ENCODE measurements at regions not wholly inside any gene's neighbourhood (a gene's known extent, or its start where the extent isn't known, plus 50 kb on each side); places are given as distances from the start of the nearest gene placed in this dataset.

DNA sequence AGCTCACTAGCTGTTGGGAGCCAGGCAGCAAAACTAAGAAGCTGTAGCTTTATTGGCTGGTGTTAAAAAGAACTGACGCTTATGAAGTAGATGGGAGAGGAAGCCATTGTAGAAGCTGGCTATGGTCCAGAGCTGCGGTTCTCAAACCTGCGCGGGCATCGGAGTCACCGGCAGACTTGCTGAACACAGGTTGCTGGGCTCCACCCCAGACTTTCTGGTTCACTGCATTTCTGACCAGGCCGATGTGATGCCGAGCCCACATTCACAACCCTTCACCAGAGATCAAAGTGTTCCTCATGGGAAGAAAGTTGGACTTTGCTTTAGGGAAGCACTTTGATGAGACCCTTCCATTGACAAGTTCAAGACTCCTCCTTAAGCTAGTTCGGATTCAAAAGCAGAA is 231.6 kb downstream of the QKI start:
- no peaks in the 10 kb centered on the region for H3K27me3 Mint-ChIP-seq (ENCODE audit: unreplicated experiment)
- peak overlapping the region; percentile 33 for H3K27ac Mint-ChIP-seq (ENCODE audit: unreplicated experiment)
- TF ChIP-seq, protein P1, sequence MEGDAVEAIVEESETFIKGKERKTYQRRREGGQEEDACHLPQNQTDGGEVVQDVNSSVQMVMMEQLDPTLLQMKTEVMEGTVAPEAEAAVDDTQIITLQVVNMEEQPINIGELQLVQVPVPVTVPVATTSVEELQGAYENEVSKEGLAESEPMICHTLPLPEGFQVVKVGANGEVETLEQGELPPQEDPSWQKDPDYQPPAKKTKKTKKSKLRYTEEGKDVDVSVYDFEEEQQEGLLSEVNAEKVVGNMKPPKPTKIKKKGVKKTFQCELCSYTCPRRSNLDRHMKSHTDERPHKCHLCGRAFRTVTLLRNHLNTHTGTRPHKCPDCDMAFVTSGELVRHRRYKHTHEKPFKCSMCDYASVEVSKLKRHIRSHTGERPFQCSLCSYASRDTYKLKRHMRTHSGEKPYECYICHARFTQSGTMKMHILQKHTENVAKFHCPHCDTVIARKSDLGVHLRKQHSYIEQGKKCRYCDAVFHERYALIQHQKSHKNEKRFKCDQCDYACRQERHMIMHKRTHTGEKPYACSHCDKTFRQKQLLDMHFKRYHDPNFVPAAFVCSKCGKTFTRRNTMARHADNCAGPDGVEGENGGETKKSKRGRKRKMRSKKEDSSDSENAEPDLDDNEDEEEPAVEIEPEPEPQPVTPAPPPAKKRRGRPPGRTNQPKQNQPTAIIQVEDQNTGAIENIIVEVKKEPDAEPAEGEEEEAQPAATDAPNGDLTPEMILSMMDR (IDR thresholded peaks at IDR 0.05; ENCODE audit: unreplicated experiment), result no peak
- DNase-seq (ENCODE audit: low spot score), result no peak
- no peak overlapping the region for H3K4me3 Mint-ChIP-seq (ENCODE audit: unreplicated experiment)
- H3K36me3 Mint-ChIP-seq (ENCODE audit: low read depth, unreplicated experiment), result no peaks in the 10 kb centered on the region
- no peaks in the 10 kb centered on the region for H3K4me1 Mint-ChIP-seq (ENCODE audit: unreplicated experiment)
- H3K9me3 Mint-ChIP-seq (ENCODE audit: unreplicated experiment), result no peaks in the 10 kb centered on the region

DNA sequence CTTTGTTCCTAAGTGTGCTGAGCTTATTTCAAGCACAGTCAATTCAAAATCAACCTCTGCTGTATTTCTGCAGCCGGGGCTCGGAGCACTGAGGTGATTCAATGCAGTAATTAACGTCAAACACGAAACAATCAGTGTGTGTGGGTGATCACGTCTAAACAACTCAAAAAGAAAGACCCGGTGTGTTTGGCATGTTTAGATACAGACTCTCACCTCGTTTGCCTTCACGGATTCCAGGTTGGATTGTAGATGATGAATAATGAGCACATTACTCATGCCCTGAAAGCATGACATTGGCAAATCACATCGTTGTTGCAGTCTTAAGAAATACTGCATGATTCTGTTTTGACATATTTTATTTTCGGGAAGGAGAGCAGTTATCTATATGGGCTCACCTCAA is 231.0 kb downstream of the QKI start:
- Mint-ChIP-seq H3K27me3 (ENCODE audit: unreplicated experiment) (no peaks in the 10 kb centered on the region), H3K9me3 (ENCODE audit: unreplicated experiment) (no peaks in the 10 kb centered on the region), H3K27ac (ENCODE audit: unreplicated experiment) (no peak overlapping the region), H3K4me3 (ENCODE audit: unreplicated experiment) (no peak overlapping the region), H3K36me3 (ENCODE audit: low read depth, unreplicated experiment) (no peaks in the 10 kb centered on the region), H3K4me1 (ENCODE audit: unreplicated experiment) (no peaks in the 10 kb centered on the region)
- TF ChIP-seq, protein P1 (IDR thresholded peaks at IDR 0.05; ENCODE audit: unreplicated experiment), result no peak
- no peak for DNase-seq (ENCODE audit: low spot score)

DNA sequence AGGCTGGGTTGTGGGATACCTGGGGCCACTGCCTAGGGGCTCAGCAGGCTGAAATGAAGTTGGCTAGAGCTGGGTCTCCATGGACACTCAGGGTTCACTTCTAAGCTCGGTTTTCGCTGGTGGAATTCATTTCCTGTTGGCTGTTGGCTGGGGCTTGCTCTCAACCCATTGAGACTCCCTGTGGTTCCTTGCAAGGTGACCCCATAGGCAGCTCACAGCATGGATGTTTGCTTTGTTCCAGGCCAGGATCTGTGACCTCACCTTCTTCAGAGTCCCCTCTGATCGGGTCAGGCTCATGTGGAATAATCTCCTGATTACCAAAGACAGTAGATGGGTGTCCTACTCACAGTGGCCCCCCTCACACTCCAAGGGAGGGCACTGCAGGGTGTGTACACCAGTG is 229.3 kb downstream of the QKI start:
- H3K27ac Mint-ChIP-seq (ENCODE audit: unreplicated experiment), result no peak overlapping the region
- H3K36me3 Mint-ChIP-seq (ENCODE audit: low read depth, unreplicated experiment), result no peaks in the 10 kb centered on the region
- no peak for DNase-seq (ENCODE audit: low spot score)
- H3K27me3 Mint-ChIP-seq (ENCODE audit: unreplicated experiment), result no peaks in the 10 kb centered on the region
- H3K4me1 Mint-ChIP-seq (ENCODE audit: unreplicated experiment), result no peaks in the 10 kb centered on the region
- H3K9me3 Mint-ChIP-seq (ENCODE audit: unreplicated experiment), result no peaks in the 10 kb centered on the region
- H3K4me3 Mint-ChIP-seq (ENCODE audit: unreplicated experiment), result no peak overlapping the region
- TF ChIP-seq, protein P1 (IDR thresholded peaks at IDR 0.05; ENCODE audit: unreplicated experiment), result no peak

DNA sequence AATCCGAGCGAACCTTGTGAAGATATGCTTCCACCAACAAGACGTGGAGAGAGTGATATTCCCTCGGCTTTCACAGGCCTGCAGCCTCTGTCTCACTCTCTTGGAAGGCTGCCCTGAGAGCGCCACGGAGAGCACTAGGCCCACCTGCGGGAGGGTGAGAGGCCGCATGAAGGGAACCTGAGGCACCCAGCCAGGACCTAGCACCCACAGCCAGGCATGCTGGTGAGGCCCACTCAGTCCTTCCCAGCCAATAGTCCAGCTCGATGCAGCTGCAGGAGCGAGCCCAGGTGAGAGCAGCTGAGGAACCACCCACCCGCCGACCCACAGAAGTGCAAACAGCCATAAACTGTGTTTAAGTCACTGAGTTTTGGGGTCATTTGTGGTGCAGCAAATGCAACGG is 227.2 kb downstream of the QKI start:
- Mint-ChIP-seq H3K27ac (ENCODE audit: unreplicated experiment) (no peak overlapping the region), H3K4me3 (ENCODE audit: unreplicated experiment) (no peak overlapping the region), H3K9me3 (ENCODE audit: unreplicated experiment) (no peaks in the 10 kb centered on the region), H3K36me3 (ENCODE audit: low read depth, unreplicated experiment) (no peaks in the 10 kb centered on the region), H3K27me3 (ENCODE audit: unreplicated experiment) (peaks cover 2% of the 10 kb centered on the region), H3K4me1 (ENCODE audit: unreplicated experiment) (no peaks in the 10 kb centered on the region)
- DNase-seq (ENCODE audit: low spot score), result no peak
- TF ChIP-seq, protein P1 (IDR thresholded peaks at IDR 0.05; ENCODE audit: unreplicated experiment), result no peak

DNA sequence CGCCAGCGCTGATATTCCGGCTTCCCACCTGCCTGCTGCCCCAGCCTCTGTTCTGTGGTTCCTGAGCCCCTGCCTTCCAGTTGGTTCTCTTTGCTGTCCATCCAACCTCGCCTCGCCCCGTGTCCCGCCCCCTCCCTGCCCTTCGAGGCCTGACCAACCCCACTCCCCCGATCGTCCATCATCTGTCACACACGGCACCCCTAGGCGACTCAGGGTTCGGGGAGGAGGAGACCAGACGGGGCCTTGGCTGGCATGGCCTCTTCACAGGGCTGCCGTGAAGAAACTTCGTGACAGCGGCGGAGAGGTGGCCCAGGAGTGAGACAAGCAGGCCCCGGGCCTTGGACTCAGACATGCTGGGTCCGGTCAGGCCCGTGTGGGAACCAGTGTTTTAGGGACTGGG is 226.1 kb downstream of the QKI start:
- Mint-ChIP-seq H3K27me3 (ENCODE audit: unreplicated experiment) (peaks cover 2% of the 10 kb centered on the region), H3K36me3 (ENCODE audit: low read depth, unreplicated experiment) (no peaks in the 10 kb centered on the region), H3K4me1 (ENCODE audit: unreplicated experiment) (no peaks in the 10 kb centered on the region), H3K27ac (ENCODE audit: unreplicated experiment) (no peak overlapping the region), H3K9me3 (ENCODE audit: unreplicated experiment) (no peaks in the 10 kb centered on the region), H3K4me3 (ENCODE audit: unreplicated experiment) (no peak overlapping the region)
- TF ChIP-seq, protein P1 (IDR thresholded peaks at IDR 0.05; ENCODE audit: unreplicated experiment), result no peak
- no peak for DNase-seq (ENCODE audit: low spot score)
